ENCODE measurements at regions not wholly inside any gene's neighbourhood (a gene's known extent, or its start where the extent isn't known, plus 50 kb on each side); places are given as distances from the start of the nearest gene placed in this dataset.

DNA sequence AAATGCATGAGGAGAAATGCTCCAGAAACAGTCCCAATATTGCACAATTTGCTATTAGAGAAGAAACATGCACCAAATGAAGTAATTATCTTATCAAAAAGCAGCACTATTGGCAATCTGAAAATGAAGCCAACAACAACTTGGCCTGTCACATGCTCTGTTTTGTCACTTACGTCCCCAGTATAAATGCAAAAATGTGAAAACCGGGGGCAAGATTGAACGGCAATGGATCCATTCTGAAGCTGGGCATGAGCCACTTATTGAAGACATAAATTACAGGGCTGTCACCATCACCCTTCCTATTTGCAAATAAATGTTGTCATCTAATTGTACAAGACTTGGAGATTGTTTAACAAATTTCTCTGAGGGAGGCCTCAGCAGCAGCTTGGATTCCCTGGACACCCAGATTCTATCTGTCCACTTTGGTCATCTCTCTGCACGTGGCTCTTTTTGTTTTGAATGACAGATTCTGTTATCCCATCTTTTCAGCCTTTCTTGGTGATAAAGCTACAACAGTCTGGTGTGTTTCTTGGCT, 180.2 kb upstream of the CDH5 start:
- H3K4me3 ChIP-seq (ENCODE audit: low read depth, low read length) = no peak overlapping the region
- DNase-seq (ENCODE audit: low read depth) = no peak
- peaks cover 4% of the 10 kb centered on the region for H3K27me3 ChIP-seq (ENCODE audit: control insufficient read depth, insufficient read depth, low read length)
- no peaks in the 10 kb centered on the region for H3K36me3 ChIP-seq (ENCODE audit: control insufficient read depth, insufficient read depth, low read length)
- POLR2A ChIA-PET = interaction anchor here (0.5 kb wide), 1 partner anchor 20 kb away, joined by 3 read pairs; no protein-coding TSS in a partner anchor
- CTCF ChIA-PET = no interaction called here
- TF ChIP-seq, protein P1, sequence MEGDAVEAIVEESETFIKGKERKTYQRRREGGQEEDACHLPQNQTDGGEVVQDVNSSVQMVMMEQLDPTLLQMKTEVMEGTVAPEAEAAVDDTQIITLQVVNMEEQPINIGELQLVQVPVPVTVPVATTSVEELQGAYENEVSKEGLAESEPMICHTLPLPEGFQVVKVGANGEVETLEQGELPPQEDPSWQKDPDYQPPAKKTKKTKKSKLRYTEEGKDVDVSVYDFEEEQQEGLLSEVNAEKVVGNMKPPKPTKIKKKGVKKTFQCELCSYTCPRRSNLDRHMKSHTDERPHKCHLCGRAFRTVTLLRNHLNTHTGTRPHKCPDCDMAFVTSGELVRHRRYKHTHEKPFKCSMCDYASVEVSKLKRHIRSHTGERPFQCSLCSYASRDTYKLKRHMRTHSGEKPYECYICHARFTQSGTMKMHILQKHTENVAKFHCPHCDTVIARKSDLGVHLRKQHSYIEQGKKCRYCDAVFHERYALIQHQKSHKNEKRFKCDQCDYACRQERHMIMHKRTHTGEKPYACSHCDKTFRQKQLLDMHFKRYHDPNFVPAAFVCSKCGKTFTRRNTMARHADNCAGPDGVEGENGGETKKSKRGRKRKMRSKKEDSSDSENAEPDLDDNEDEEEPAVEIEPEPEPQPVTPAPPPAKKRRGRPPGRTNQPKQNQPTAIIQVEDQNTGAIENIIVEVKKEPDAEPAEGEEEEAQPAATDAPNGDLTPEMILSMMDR (IDR thresholded peaks at IDR 0.05; ENCODE audit: insufficient read depth, low read depth, low read length) = no peak

DNA sequence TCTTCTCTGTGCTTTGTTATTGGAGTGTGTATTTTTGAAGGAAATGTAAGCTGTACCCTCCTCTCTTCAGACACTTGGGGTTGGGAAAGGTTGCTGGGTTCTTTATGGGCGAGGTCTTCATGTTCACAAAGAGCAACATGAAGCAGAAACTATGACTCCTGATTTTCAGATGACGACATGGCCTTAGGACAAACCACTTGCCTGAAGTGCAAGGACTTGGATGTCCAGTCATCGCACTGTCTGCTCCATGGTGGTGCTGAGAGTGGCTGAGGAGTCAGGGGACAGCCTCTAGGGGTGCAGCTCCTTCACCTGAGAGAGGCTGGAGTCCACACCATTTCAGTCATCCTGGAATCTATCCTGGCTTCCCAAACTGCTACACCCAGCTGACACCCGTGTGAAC, 183.9 kb upstream of the CDH5 start:
- ChIA-PET POLR2A (no interaction called here), CTCF (no interaction called here)
- Histone ChIP-seq H3K4me3 (ENCODE audit: low read depth, low read length) (no peak overlapping the region), H3K27me3 (ENCODE audit: control insufficient read depth, insufficient read depth, low read length) (peaks cover 4% of the 10 kb centered on the region), H3K36me3 (ENCODE audit: control insufficient read depth, insufficient read depth, low read length) (no peaks in the 10 kb centered on the region)
- TF ChIP-seq, protein P1 (IDR thresholded peaks at IDR 0.05; ENCODE audit: insufficient read depth, low read depth, low read length) = no peak
- no peak for DNase-seq (ENCODE audit: low read depth)

DNA sequence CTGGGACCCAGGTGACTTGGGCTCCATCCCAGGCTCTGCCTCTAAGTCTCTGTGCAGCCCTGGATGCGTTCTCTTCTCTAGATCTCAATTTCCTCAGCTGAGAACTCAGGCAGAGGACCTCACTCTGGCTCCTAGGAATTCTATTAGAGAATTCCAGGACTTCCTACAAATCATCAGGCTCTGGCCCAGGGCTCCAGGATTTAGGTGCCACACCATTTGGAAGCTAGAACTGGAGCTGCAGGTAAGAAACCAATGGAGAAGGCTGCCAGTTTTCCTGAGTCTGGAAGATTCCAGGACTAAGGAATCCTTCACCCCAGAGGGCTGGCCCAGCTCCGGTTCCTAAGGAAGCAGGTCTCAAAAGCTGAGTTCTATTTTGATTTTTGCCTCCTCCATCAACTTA, 189.8 kb upstream of the CDH5 start:
- DNase-seq (ENCODE audit: low read depth) = no peak
- TF ChIP-seq, protein P1 (IDR thresholded peaks at IDR 0.05; ENCODE audit: insufficient read depth, low read depth, low read length) = no peak
- no peaks in the 10 kb centered on the region for H3K36me3 ChIP-seq (ENCODE audit: control insufficient read depth, insufficient read depth, low read length)
- POLR2A ChIA-PET = no interaction called here
- CTCF ChIA-PET = interaction anchor here (0.6 to 1.0 kb wide), 2 partner anchors 10 to 286 kb away, joined by 3 to 4 read pairs; no protein-coding TSS in a partner anchor
- peaks cover 2% of the 10 kb centered on the region for H3K27me3 ChIP-seq (ENCODE audit: control insufficient read depth, insufficient read depth, low read length)
- H3K4me3 ChIP-seq (ENCODE audit: low read depth, low read length) = no peak overlapping the region

- ChIA-PET CTCF (interaction anchor here (0.6 to 1.4 kb wide), 2 partner anchors 11 to 286 kb away, joined by 3 read pairs; no protein-coding TSS in a partner anchor), POLR2A (no interaction called here)
- Histone ChIP-seq H3K27me3 (ENCODE audit: control insufficient read depth, insufficient read depth, low read length) (peaks cover 2% of the 10 kb centered on the region), H3K4me3 (ENCODE audit: low read depth, low read length) (no peak overlapping the region), H3K36me3 (ENCODE audit: control insufficient read depth, insufficient read depth, low read length) (no peaks in the 10 kb centered on the region)
- TF ChIP-seq, protein P1 (IDR thresholded peaks at IDR 0.05; ENCODE audit: insufficient read depth, low read depth, low read length) = no peak
- DNase-seq (ENCODE audit: low read depth) = no peak
These were observed 190.4 kb upstream of the CDH5 start for GRCh38 chr16:66176111-66176510.

DNA sequence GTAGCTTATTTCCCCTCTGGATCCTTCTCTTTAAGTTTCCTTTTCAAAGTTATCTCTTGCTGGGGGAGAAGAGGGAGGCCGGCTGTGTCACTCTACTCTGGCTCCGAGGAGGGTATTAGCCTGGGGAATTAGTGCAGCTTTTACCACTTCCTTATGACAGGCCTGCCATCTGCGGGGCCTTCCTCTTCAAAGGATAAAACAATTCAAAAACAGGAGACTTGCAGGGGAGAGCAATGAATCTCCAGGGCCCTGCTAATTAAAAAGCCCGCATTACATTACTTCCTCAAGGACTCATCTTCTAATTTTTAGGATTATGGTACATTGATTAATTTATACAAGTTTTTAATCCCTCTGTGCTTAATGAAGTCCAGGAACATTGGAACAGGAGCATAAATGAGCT, 190.9 kb upstream of the CDH5 start:
- H3K4me3 ChIP-seq (ENCODE audit: low read depth, low read length) = no peak overlapping the region
- H3K36me3 ChIP-seq (ENCODE audit: control insufficient read depth, insufficient read depth, low read length) = no peaks in the 10 kb centered on the region
- CTCF ChIA-PET = interaction anchor here (1.4 kb wide), 1 partner anchor 11 kb away, joined by 3 read pairs; no protein-coding TSS in a partner anchor
- peaks cover 2% of the 10 kb centered on the region for H3K27me3 ChIP-seq (ENCODE audit: control insufficient read depth, insufficient read depth, low read length)
- no peak for DNase-seq (ENCODE audit: low read depth)
- TF ChIP-seq, protein P1 (IDR thresholded peaks at IDR 0.05; ENCODE audit: insufficient read depth, low read depth, low read length) = no peak
- POLR2A ChIA-PET = interaction anchor here (0.7 kb wide), 1 partner anchor 18 kb away, joined by 3 read pairs; no protein-coding TSS in a partner anchor
